GM12878 (cell line): ENCODE measurements at regions not wholly inside any gene's neighbourhood (a gene's known extent, or its start where the extent isn't known, plus 50 kb on each side); places are given as distances from the start of the nearest gene placed in this dataset.

Experiments used
- ATAC-seq: fragments of 200-7000 bp; cut with Tn5 transposase; 3 replicates; pipeline ENCODE4 v1.9.1; 2020; ENCODE audit warnings: mild to moderate bottlenecking, moderate library complexity
- BruUV-seq: library from RNA; stranded (reverse); fragments of 400-500 nt; replicated peaks from 2 replicates; lab custom pipeline; 2021; lab: Mats Ljungman, UMichigan
- CTCF ChIA-PET: fragments of 300-600 bp; sonication (Branson Sonifier 250); formaldehyde crosslinking; extraction: SDS; loops from one replicate; lab custom pipeline; 2021; ENCODE audit warnings: inconsistent platforms; lab: Yijun Ruan, JAX
- POLR2A ChIA-PET: fragments of 350-600 bp; formaldehyde crosslinking; extraction: SDS; loops from one replicate; lab custom pipeline; 2021; ENCODE audit warnings: inconsistent platforms; lab: Charles Lee
- RAD21 ChIA-PET: fragments of 300-600 bp; sonication (Branson Sonifier 250); formaldehyde crosslinking; loops from one replicate; lab custom pipeline; 2023; ENCODE audit warnings: antibody characterized with exemption; ENCODE audit not compliant: unreplicated experiment; lab: Charles Lee
- SMC1A ChIA-PET: fragments of 300-600 bp; sonication (Branson Sonifier 250); formaldehyde crosslinking; loops from one replicate; lab custom pipeline; 2023; ENCODE audit not compliant: unreplicated experiment, uncharacterized antibody; lab: Charles Lee
- DNase-seq: peaks from one replicate; pipeline ENCODE4 v3.0.0-alpha.2; 2011; ENCODE audit warnings: low read depth, low spot score
- FAIRE-seq: peaks from 3 replicates; lab custom pipeline; 2011; peaks lifted over from hg19 to GRCh38; lab: Jason Lieb, UNC
- H2AFZ ChIP-seq: 2 replicates; pipeline ENCODE4 v1.6.0; 2011; ENCODE audit warnings: low read depth, low read length, control low read depth; ENCODE audit not compliant: control insufficient read depth
- H3K27ac ChIP-seq: 2 replicates; pipeline ENCODE4 v1.5.1; 2011; ENCODE audit warnings: control low read depth; ENCODE audit not compliant: control insufficient read depth, insufficient read depth
- H3K27me3 ChIP-seq, 2 experiments: replicated peaks in 1 of 2; 2 replicates each; pipeline versions ENCODE4 v1.6.0 to v1.6.1; 2011; ENCODE audit warnings: low read length in 1 of 2; ENCODE audit not compliant: control insufficient read depth in 2 of 2, insufficient read depth in 2 of 2
- H3K36me3 ChIP-seq, 2 experiments: 2 replicates each; pipeline ENCODE4 v1.5.1; 2011; ENCODE audit warnings: low read length in 1 of 2; ENCODE audit not compliant: control insufficient read depth in 2 of 2, insufficient read depth in 2 of 2
- H3K4me1 ChIP-seq: 2 replicates; pipeline ENCODE4 v1.6.1; 2011; ENCODE audit warnings: mild to moderate bottlenecking, low read length, moderate library complexity, mixed read lengths; ENCODE audit not compliant: control insufficient read depth, insufficient read depth
- H3K4me2 ChIP-seq: 2 replicates; pipeline ENCODE4 v1.6.0; 2011; ENCODE audit warnings: control low read depth; ENCODE audit not compliant: control insufficient read depth, insufficient read depth
- H3K4me3 ChIP-seq: fragments of 200-600 bp; sonication (generic); 2 replicates; pipeline ENCODE4 v1.5.1; 2016
- H3K79me2 ChIP-seq: 2 replicates; pipeline ENCODE4 v1.6.0; 2011; ENCODE audit warnings: low read length; ENCODE audit not compliant: control insufficient read depth, insufficient read depth
- H3K9ac ChIP-seq: 2 replicates; pipeline ENCODE4 v1.8.0; 2011; ENCODE audit warnings: low read length, control low read depth, mixed read lengths; ENCODE audit not compliant: control insufficient read depth, insufficient read depth
- H3K9me3 ChIP-seq: replicated peaks from 3 replicates; pipeline ENCODE4 v1.5.1; 2011; ENCODE audit warnings: mild to moderate bottlenecking, low read length; ENCODE audit not compliant: control insufficient read depth, insufficient read depth
- H4K20me1 ChIP-seq: 2 replicates; pipeline ENCODE4 v1.6.0; 2011; ENCODE audit not compliant: control insufficient read depth, insufficient read depth
- BCL11A ChIP-seq: IDR thresholded peaks from 2 replicates; pipeline ENCODE4 v1.6.1; 2011; ENCODE audit warnings: low read depth, low read length
- BCL3 ChIP-seq: IDR thresholded peaks from 2 replicates; pipeline ENCODE4 v1.6.1; 2011; ENCODE audit warnings: borderline replicate concordance, low read depth, mild to moderate bottlenecking, moderate library complexity, low read length; ENCODE audit not compliant: insufficient read depth, poor library complexity, severe bottlenecking
- LARP7 ChIP-seq: fragments of 450-650 bp; IDR thresholded peaks from 2 replicates; pipeline ENCODE4 v1.6.1; 2017; ENCODE audit warnings: mild to moderate bottlenecking
- MEF2B ChIP-seq: fragments of 450-650 bp; IDR thresholded peaks from 2 replicates; pipeline ENCODE4 v1.6.1; 2018; ENCODE audit warnings: mild to moderate bottlenecking, moderate library complexity; ENCODE audit not compliant: partially characterized antibody, poor library complexity, severe bottlenecking
- POLR2AphosphoS2 ChIP-seq: IDR thresholded peaks from 2 replicates; pipeline ENCODE4 v1.6.1; 2011; ENCODE audit warnings: low read depth, mild to moderate bottlenecking, low read length, improper control_type of control experiment, moderate library complexity
- PRDM15 ChIP-seq: fragments of 450-650 bp; formaldehyde crosslinking; IDR thresholded peaks from 2 replicates; pipeline ENCODE4 v1.4.0; 2020; ENCODE audit warnings: mild to moderate bottlenecking, moderate library complexity
- SMC3 ChIP-seq: IDR thresholded peaks from 2 replicates; pipeline ENCODE4 v1.6.1; 2011; ENCODE audit warnings: low read length, improper control_type of control experiment, borderline replicate concordance
- TARDBP ChIP-seq: IDR thresholded peaks from 2 replicates; pipeline ENCODE4 v1.6.1; 2016; ENCODE audit warnings: borderline replicate concordance
- ZNF384 ChIP-seq: IDR thresholded peaks from 2 replicates; pipeline ENCODE4 v1.6.1; 2012; ENCODE audit warnings: low read depth, mild to moderate bottlenecking, low read length, improper control_type of control experiment, borderline replicate concordance
- WGBS: methylation state at CpG from one replicate; pipeline ENCODE4 v1.1.6; 2016; ENCODE audit warnings: low lambda C conversion rate; ENCODE audit not compliant: insufficient replicate concordance, insufficient coverage; ENCODE audit errors: missing lambda C conversion rate; 5-methylcytosine and 5-hydroxymethylcytosine counted together
- in situ Hi-C: fragments of 300-500 bp; cut with MboI; formaldehyde crosslinking; loops from 9 replicates; pipeline ENCODE4 v1.14.3; 2018; ENCODE audit warnings: mixed read lengths
- intact Hi-C: fragments of 100-400 bp; cut with micrococcal nuclease; formaldehyde crosslinking; loops from one replicate; pipeline ENCODE4 v1.14.2; 2022; ENCODE audit not compliant: unreplicated experiment
- TF ChIP-seq, protein P1 (sequence below): IDR thresholded peaks from 2 replicates; pipeline ENCODE4 v1.6.1; 2011; ENCODE audit warnings: borderline replicate concordance, low read depth, mild to moderate bottlenecking, moderate library complexity, mixed read lengths, low read length; ENCODE audit not compliant: insufficient read depth; ENCODE audit errors: extremely low read length

GRCh38 chr15:69887553-69887952 is 210.2 kb downstream of the TLE3 start:
- SMC1A ChIA-PET, result interaction anchor here (0.7 kb wide), 1 partner anchor 780 kb away, joined by 3 read pairs; no protein-coding TSS in a partner anchor
- DNase-seq (no peak), ATAC-seq (no peak), FAIRE-seq (no peak)
- H3K79me2 ChIP-seq, result no peaks in the 10 kb centered on the region
- peaks cover 2 to 5% of the 10 kb centered on the region in 2 experiments; a peak in 2 of 4 replicates for H3K27me3 ChIP-seq
- H3K9me3 ChIP-seq, result peaks cover 3% of the 10 kb centered on the region; the same call in 1 of the 3 replicates
- no peak overlapping the region for H2AFZ ChIP-seq
- no peak overlapping the region for H3K4me2 ChIP-seq
- intact Hi-C loops, result no loop called here
- BruUV-seq, result no TSS peak
- in situ Hi-C loops, result no loop called here
- no peak overlapping the region for H3K27ac ChIP-seq
- no peaks in the 10 kb centered on the region for H4K20me1 ChIP-seq
- TF ChIP-seq MEF2B, result no peak
- no peak for TF ChIP-seq ZNF384
- TF ChIP-seq PRDM15 (CRISPR knock-in tag), result no peak
- TF ChIP-seq, protein P1, sequence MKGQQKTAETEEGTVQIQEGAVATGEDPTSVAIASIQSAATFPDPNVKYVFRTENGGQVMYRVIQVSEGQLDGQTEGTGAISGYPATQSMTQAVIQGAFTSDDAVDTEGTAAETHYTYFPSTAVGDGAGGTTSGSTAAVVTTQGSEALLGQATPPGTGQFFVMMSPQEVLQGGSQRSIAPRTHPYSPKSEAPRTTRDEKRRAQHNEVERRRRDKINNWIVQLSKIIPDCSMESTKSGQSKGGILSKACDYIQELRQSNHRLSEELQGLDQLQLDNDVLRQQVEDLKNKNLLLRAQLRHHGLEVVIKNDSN, result no peak
- no peak for TF ChIP-seq BCL3
- no peak for TF ChIP-seq TARDBP
- no peak for TF ChIP-seq SMC3
- no peak for TF ChIP-seq BCL11A
- TF ChIP-seq LARP7, result no peak
- TF ChIP-seq POLR2AphosphoS2, result no peak
- POLR2A ChIA-PET, result no interaction called here
- H3K36me3 ChIP-seq, result no peaks in the 10 kb centered on the region
- RAD21 ChIA-PET, result no interaction called here
- WGBS, result 29% methylated on average over 1 of the region's 1 CpG
- no peak overlapping the region for H3K9ac ChIP-seq
- CTCF ChIA-PET, result no interaction called here
- no peaks in the 10 kb centered on the region for H3K4me1 ChIP-seq
- H3K4me3 ChIP-seq, result no peak overlapping the region
